GM18519 (cell line): ENCODE measurements at regions not wholly inside any gene's neighbourhood (a gene's known extent, or its start where the extent isn't known, plus 50 kb on each side); places are given as distances from the start of the nearest gene placed in this dataset.
"Not testable (repeated sequence)": the region's sequence is repeated elsewhere in the genome, so short reads cannot be mapped to it uniquely, and the experiment has no call there.

ENCODE experiments used
- ATAC-seq: cut with Tn5 transposase; IDR thresholded peaks from one replicate; pipeline ENCODE4 v1.9.1; 2021; ENCODE audit warnings: mild to moderate bottlenecking, moderate library complexity; ENCODE audit not compliant: unreplicated experiment, low FRiP score

DNA sequence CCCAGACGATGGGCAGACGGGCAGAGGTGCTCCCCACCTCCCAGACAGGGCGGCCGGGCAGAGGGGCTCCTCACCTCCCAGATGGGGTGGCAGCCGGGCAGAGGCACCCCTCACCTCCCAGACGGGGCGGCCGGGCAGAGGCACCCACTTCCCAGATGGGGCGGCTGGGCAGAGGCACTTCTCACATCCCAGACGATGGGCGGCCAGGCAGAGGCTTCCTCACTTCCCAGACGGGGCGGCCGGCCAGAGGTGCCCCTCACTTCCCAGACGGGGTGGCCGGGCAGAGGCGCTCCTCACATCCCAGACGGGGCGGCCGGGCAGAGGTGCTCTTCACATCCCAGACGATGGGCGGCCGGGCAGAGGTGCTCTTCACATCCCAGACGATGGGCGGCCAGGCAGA, 96.6 kb downstream of the ABCC12 start:
- ATAC-seq = not testable (repeated sequence)

DNA sequence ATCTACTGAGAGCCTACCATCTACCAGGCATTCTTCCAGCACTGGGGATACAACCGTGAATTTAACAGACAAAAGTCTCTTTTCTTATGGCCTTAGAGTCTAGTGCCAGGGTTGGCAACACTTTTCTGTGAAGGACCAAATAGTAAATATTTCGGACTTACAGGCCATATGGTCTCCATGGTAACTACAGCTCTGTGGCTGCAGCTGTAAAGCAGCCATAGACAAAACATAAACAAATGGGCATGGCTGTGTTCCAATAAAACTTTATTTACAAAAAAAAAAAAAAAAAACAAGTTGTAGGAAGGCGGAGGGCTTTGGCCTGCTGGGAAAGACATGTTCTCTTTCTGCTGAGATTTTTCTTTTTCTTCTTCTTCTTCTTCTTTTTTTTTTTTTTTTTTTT, 98.7 kb downstream of the ABCC12 start:
- ATAC-seq = no peak

DNA sequence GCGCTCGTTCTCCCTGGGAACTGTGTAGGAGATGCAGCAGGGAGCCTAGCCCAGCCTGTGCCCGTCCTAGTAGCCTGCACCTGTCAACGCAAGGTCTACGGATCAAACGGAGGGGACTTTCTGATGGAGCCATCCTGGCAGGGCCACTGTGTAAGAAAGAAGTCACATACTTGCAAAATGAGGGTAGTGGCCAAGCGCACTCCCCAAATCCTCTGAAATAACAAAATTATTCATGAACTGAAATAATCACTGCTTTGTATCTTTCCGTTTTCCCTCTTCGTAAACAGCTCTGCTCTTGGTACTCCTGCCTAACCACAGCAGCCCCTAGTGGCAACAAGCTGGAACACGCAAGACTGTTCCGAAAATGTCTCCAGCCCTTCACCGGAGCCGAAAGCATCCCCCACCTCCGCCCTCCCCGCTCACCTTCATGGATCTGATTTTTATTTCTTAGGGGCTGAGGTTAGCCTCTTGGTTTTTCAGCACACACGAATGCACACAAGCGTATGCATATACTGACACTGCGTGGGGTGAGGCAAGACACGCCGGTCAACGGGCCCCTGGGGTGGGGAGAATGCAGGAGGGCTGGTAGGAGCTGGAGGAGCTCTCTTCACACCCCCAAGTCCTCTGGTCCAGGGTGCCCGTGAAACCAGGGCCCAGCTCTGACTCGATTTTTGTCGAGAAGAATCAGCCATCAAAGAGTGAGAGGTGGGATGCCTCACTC, 100.8 kb downstream of the ABCC12 start:
- peak; percentile 85 for ATAC-seq

DNA sequence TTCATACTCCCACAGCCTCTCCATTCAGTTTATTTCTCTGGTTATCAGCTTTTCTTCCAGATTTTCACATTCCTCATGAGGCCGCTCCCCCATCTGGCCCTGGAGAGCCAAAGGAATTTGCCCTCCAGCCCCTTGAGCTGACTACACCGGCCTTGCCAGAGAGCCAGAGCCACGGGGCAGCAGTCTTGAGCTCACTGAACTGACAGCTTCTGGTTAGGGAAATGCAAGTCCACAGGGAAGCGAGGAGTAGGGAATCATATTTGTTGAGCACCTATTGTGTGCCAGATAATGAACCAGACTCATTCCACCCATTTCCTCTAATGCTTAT, 102.4 kb downstream of the ABCC12 start:
- no peak for ATAC-seq

DNA sequence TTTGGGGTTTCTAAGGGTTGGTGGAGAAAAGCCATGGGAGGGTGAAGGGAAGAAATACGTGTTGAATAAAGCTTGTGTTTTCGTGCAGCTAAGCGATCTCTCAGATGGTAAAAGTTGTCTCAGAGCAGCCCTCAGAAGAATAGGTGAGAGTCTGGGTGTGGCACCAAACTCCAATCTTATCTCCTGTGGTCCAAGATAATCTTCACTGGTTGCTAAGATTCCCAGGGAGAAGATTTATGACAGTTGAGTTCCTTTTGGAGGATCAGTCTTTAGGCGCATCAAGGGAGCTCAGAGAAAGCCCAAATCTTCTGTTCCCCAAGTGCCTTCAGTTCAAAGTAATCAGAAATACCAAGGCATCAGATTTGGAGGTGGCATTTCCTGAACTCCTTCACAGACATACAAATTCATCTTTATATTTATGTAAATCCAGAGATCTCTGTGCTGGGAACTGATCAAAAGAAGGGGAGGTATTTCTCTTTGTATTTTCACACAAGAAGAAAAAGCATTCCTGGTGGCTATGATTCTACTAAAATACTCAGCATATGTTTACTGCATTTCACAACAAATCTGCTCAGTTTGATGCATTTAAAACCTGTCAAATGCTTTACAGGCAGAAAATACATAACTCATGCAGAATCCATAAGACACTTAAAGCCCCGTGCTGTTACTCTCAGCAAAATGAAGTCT, 102.9 kb downstream of the ABCC12 start:
- ATAC-seq = no peak

DNA sequence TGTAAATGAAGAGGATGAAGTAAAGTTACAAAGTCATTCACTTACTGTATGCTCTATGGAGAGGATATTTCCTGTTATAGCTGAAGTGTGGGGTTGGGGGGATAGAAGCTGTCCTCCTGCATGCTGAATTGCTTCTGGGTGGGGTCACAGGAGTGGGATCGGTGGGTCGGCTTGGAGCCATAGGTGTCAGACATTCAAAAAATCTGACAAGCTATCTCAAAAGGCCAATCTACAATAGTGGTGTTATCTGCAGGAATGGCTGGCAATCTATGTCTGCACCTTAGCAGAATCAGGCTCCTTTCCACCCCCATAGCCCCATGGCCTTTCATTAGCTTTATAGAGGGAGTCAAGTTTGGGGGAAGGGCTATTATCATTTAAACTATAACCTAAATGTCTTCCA, 104.9 kb downstream of the ABCC12 start:
- no peak for ATAC-seq

DNA sequence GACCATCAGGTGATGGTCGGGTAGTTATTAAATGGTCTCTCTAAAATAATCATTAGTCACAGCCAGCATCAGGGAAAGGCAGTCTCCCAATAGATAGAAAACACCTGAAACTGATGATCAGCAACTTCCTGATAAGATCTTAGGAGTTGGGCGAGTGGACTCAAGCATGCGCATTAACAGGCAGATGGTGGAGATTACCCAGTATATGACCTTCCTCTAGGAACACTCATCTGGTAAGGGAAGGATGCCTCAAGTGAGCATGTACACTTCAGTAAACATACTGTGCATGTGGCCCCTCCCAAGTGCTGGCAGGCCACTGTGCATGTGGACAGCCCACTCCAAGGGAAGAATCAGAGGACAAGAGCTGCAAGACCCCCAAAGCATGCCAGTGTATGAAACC, 105.9 kb downstream of the ABCC12 start:
- no peak for ATAC-seq

DNA sequence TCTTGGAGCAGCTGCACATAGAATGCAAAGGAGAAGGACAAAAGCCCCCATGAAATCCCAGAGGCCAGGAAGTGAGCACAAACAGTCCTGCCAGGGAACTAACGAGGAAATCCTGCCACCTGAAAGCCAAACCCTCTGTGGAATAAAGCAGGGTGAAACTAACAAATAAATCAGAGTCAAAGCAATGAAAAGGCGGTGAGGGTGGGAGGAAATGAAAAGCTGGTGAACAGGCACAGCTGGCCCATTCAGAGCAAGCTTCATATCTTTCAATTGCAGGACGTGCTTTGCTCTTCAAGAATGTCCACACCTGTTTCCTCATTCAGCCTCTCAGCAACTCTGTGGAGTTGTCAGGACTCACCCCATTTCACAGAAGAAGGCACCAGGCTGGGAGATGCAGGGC, 108.1 kb downstream of the ABCC12 start:
- ATAC-seq = no peak

DNA sequence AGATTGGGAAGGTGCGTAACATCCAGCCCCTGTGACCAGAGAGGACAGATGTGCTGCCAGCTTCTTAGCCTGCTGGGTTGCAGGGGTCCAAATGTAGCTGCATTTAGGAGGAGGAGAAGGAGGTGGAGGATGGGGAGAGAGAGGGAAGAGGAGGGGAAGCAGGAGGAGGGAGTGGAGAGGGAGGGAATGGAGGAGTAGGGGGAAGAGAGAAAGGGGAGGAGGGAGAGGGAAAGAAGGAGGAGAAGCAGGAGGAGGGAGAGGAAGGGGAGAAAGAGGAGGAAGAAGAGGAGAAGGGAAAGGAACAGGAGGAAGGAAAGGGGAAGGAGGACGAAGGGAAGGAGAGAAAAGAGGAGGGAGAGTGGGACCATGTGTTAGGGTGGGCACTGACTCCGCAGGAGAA, 108.6 kb downstream of the ABCC12 start:
- no peak for ATAC-seq

DNA sequence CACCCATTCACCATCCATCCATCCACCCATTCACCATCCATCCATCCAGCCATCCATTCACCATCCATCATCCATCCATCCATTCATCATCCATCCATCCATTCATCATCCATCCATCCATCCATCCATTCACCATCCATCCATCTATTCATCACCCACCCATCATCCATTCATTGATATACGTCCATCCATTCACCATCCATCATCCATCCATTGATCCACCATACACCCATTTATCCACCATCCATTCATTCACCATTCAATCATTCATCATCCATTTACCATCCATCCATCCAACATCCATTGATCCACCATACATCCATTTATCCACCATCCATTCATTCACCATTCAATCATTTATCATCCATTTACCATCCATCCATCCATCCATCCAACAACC, 111.7 kb downstream of the ABCC12 start:
- no peak for ATAC-seq

DNA sequence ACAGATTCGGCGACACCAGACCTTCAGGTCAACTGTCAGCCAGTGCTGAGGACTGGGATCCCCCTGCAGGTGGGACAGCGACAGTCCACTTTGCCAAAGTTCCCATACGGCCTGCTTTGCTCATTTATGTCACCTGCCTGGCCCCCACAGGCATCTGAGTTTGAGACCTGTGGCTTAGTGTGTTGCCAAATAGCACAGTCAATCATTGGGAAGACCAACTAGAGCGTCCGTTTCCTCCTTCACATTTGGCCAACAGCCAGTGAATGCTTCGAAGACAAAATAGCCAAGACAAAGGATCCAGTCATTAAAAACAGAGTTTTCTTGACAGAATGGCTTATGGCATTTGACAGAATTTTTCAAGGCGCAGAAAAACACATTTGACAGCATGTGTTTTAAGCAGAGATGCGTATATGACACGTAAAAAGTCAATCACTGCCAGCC, 113.8 kb downstream of the ABCC12 start:
- no peak for ATAC-seq

DNA sequence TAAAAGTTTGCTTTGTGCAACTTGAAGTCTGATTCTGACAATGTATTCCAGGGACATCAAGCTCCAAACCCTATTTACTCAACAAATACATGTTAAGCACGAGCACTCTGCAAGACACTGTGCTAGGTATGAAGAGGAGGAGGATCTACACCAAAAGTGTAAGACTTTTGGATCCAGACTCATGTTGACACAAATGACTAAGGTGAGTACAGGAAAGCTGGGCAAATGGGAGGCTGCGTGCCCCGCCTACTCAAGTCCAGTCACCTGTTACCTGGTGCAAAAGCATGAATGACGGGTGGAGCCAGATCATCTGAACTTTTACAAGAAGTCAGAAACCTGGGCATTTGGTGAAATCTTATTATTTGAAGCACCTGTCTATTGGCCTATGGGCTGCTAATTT, 120.7 kb downstream of the ABCC12 start:
- ATAC-seq = no peak

DNA sequence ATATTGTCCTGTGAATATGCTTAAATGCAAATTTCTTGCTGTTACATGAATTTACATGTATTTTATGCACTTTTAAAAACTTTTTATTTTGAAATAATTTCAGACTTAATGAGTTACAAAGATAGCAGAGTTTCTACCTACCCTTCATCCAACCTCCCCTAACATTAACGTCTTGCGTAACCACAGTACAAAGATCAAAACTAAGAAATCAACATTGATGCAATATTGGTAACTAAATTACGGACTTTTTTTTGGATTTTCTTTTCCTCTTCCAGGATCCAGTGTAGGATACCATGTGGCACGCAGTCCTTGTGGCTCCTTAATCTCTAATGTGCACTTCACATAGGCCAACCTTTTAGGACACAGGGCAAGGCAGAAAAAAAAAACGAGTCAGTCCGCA, 124.9 kb downstream of the ABCC12 start:
- no peak for ATAC-seq

DNA sequence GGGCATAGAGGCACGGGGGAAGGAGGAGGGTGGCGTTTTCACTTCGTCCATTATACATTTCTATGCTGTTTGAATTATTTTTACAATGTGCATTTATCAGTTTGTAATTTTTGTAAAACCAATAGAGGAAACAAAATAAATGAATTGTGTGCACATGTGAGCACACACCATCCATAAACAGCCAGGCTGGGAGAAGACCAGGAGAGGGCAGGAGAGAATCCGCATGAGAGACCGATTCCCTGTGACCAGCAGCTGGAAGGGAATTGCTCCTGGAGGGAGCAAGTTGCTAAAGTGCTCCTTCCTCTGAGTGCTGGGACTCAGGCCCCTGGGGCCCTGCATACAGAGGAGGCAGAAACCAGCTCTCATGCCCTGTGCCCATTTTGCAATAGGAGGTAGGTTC, 126.0 kb downstream of the ABCC12 start:
- no peak for ATAC-seq

DNA sequence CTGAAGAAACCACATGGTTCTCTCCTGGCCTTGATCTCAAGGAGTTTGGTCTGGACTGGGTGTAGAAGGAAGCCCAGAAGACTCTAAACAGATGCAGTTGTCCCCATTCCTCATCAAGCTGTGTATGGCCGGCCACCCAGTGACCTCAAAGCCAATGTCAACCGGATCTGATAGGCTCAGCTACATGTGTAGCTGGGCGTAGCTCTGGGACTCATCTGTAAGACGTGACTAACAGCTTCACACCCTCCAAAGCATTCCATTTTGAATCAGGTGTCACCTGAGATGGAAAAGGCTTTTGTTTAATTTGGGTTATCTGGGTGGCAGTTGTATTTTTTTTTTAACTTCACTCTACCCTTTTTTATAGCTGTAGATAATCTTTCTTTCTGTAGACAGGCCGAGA, 130.4 kb downstream of the ABCC12 start:
- ATAC-seq = no peak

DNA sequence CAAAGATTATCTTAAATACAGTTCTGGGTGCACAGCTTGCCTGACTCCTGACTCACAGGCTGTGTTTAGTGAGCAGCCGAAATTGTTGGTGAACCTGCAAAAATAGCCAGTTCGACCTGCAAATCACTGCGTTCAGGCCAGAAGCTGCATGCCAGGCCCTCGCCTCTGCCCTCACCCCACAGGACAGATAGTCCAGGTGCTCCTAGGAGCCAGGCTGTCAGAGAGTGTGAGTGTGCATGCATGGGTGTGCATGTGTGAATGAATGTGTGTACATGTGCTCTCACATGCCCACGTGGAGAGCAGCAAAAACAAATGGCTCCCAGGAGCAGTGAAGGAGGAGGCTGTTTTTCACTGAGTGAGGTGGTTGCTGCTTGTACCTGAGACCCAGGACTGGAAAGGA, 131.8 kb downstream of the ABCC12 start:
- no peak for ATAC-seq

DNA sequence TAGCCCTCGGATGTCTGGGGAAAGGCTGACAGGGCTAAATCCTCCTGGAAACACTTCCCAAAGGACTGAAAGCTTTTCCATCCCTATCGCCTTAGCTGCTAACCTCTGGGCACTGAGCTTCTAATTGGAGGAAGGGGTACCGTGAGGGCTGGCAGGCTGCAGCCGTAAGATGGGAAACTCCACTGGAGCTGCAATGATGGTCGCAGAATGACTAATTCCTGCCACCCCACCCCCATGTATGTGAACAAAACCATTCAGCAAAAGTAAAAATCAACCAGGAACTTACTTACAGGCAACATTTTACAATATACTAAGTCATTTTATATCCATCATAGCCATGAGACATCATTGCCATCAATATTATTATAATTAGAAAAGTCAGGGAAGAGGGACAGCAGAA, 133.3 kb downstream of the ABCC12 start:
- no peak for ATAC-seq

DNA sequence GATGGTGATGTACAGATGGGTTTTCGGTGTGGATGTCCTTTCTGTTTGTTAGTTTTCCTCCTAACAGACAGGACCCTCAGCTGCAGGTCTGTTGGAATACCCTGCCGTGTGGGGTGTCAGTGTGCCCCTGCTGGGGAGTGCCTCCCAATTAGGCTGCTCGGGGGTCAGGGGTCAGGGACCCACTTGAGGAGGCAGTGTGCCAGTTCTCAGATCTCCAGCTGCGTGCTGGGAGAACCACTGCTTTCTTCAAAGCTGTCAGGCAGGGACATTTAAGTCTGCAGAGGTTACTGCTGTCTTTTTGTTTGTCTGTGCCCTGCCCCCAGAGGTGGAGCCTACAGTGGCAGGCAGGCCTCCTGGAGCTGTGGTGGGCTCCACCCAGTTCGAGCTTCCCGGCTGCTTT, 135.2 kb downstream of the ABCC12 start:
- ATAC-seq = not testable (repeated sequence)

DNA sequence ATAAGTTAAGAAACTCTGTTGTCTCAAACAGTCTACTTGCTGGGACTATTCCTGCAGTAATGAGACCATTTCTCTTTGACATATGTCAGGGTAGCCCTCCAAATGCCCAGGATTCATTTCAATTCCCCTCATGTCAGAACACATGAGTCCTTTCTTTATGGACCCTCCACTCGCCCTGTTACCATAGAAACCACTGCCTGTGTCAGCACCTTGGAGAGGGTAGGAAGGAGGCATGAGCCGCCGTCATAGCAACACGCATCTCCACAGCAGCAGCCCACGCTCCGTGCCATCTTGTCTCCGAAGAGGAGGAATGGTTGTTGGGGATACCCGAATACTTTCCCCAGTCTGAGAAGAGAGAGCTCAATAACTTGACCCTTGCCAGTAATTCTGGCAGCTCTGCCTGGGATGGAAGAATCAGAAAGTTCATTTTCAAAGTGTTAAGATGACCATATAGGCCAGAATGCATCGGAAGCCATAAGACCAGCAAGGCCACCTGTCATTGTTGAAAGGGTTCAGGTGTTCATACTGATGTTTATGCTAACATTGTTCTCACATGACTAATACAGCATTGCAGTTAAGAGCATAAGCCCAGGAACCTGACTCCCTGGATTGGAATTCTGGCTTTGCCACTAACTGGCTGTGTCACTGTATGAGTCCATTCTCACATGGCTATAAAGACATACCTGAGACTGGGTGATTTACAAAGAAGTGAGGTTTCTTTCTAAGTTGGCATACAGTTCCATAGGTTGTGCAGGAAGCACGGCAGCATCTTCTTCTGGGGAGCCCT, 141.3 kb downstream of the ABCC12 start:
- ATAC-seq = no peak

DNA sequence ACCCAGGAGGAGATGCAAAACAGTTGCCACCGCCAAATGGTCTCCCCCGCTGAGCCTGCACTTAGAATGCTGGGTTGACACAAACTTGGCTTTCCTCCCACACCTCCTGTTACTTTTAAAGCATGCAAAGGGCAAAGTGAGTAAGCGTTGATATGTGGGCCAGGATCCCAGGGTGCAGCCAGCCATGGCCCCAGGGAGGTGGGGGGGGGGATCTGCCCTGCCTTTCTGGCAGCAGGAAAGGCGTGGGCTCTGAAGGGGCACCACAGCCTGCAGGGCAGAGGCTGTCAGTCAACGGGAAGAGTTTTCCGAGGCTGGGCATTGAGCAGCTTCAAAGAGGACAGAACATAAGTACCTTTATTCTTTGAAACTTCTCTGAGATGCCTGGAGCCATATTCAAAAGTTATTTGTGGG, 142.3 kb downstream of the ABCC12 start:
- ATAC-seq = no peak

DNA sequence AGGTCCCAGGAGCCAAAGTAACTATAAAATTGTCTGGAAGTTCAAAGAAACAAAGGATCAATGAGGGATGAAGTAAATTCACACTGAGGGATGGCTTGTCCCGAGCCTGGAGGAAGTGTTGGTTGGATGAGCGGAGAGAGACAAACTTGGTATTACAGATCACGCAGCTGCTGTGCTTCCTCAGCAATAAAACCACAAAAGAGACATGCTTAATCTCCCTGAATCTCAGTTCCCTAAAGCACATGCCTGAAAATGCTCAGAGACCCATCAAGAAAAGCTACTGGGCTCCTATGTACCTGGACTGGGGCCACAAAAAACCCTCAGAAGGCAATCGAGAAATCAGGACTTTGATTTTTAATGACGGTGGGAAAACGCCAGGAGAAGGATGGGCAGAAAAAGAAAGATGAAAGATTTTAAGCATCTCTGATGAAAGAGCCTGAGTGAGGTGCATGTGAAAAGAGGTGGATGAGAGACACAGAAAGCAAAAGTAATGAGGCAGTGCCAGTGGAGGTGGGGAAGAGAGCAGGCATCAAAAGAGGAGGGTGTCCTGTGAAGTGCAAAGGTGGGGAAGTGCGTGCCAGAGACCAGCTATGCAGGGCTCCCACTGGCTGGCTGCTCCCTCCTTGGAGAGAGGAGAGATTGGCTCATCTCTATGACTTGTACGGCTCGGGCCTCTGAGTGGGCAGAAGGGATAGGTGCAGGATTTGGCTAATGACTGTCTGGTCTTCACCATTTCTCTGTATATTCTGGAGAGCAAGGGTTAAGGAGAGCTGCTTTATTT, 143.7 kb downstream of the ABCC12 start:
- ATAC-seq = no peak
